IMR-90 (cell line): ENCODE measurements at regions not wholly inside any gene's neighbourhood (a gene's known extent, or its start where the extent isn't known, plus 50 kb on each side); places are given as distances from the start of the nearest gene placed in this dataset.

Experiments
- BHLHE40 ChIP-seq: fragments of 150-350 bp; IDR thresholded peaks from 2 replicates; pipeline ENCODE4 v1.6.1; 2016; ENCODE audit warnings: mild to moderate bottlenecking, low read depth, low read length
- FOS ChIP-seq: fragments of 150-350 bp; IDR thresholded peaks from 2 replicates; pipeline ENCODE4 v1.6.1; 2016; ENCODE audit warnings: low read depth, low read length
- MXI1 ChIP-seq: IDR thresholded peaks from 2 replicates; pipeline ENCODE4 v1.6.1; 2012; ENCODE audit warnings: low read depth, mild to moderate bottlenecking, low read length, moderate library complexity, borderline replicate concordance
- POLR2A ChIP-seq: IDR thresholded peaks from 2 replicates; pipeline ENCODE4 v1.6.1; 2012; ENCODE audit warnings: mild to moderate bottlenecking, low read depth, low read length
- TF ChIP-seq, protein P1 (sequence below): fragments of 150-350 bp; IDR thresholded peaks from 2 replicates; pipeline ENCODE4 v1.6.1; 2016; ENCODE audit warnings: low read depth, mild to moderate bottlenecking, low read length, moderate library complexity, borderline replicate concordance
- TF ChIP-seq, protein P2 (sequence below): conservative IDR thresholded peaks from 2 replicates; pipeline ENCODE4 v1.5.1; 2012; ENCODE audit warnings: mild to moderate bottlenecking, low read depth, low read length, improper control_type of control experiment

DNA sequence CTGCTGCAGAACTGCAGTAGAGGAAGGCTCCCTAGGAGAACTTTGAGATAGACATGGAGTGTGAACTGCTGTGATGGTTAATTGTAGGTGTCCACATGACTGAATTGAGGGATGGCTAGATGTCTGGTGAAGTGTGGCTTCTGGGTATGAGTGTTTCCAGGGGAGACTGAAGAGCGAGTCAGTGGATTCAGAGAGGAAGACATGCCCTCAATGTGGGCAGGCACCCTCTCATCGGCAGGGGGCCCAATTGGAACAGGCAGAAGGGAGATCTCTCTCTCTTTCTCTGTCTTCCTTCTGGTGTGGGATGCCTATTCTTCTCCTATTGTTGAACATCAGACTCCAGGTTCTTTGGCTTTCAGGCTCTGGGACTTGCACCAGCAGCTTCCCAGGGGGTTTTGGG lies 304.7 kb upstream of the GATB start:
- no peak for TF ChIP-seq POLR2A
- TF ChIP-seq, protein P1, sequence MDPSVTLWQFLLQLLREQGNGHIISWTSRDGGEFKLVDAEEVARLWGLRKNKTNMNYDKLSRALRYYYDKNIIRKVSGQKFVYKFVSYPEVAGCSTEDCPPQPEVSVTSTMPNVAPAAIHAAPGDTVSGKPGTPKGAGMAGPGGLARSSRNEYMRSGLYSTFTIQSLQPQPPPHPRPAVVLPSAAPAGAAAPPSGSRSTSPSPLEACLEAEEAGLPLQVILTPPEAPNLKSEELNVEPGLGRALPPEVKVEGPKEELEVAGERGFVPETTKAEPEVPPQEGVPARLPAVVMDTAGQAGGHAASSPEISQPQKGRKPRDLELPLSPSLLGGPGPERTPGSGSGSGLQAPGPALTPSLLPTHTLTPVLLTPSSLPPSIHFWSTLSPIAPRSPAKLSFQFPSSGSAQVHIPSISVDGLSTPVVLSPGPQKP, result no peak
- TF ChIP-seq, protein P2, sequence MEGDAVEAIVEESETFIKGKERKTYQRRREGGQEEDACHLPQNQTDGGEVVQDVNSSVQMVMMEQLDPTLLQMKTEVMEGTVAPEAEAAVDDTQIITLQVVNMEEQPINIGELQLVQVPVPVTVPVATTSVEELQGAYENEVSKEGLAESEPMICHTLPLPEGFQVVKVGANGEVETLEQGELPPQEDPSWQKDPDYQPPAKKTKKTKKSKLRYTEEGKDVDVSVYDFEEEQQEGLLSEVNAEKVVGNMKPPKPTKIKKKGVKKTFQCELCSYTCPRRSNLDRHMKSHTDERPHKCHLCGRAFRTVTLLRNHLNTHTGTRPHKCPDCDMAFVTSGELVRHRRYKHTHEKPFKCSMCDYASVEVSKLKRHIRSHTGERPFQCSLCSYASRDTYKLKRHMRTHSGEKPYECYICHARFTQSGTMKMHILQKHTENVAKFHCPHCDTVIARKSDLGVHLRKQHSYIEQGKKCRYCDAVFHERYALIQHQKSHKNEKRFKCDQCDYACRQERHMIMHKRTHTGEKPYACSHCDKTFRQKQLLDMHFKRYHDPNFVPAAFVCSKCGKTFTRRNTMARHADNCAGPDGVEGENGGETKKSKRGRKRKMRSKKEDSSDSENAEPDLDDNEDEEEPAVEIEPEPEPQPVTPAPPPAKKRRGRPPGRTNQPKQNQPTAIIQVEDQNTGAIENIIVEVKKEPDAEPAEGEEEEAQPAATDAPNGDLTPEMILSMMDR, result no peak
- no peak for TF ChIP-seq BHLHE40
- no peak for TF ChIP-seq FOS
- no peak for TF ChIP-seq MXI1
